GM12872 (cell line): ENCODE measurements at regions not wholly inside any gene's neighbourhood (a gene's known extent, or its start where the extent isn't known, plus 50 kb on each side); places are given as distances from the start of the nearest gene placed in this dataset.

ENCODE experiments used
- TF ChIP-seq, protein P1 (sequence below): IDR thresholded peaks from 3 replicates; pipeline ENCODE4 v1.5.1; 2011; ENCODE audit warnings: low read depth, mild to moderate bottlenecking, low read length, moderate library complexity; ENCODE audit not compliant: insufficient read depth

DNA sequence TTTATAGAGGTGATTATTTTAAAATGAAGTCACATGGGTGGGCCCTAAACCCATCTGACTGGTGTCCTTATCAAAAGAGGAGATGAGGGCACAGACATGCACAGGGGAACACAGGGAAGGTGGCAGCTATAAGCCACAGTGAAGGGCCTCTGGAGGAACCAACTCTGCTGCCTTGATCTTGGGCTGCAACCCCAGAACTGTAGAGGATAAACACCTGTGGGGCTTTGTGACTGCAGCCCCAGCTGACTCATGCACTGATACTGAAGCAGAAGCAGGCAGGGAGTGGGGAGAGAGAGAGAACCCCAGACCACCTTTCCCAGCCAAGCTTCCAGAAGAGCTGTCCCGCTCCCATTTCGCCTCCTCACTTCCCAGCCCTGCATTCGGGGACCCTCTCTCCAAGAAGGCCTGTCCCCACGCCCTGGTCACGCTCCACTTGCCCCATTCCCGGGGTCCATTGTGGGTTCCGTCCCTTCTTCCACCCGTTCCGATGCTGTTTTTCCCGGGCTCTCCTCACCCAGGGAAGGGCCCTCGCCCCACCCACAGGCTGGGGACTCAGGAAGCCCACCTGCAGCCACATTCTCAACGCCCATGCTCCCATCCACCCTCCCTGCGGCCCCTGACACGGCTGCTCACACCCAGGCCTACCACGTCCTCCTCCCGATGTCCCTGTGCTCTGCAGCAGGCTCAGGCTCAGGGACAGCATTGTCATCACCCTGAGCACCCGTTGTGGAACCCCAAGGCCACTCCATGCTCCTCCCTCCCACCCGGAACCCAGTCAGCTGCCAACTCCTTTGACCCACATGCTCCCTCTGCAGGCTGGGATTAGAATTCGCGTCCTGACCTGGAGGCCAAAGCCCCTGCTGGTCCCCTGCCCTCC lies 90.8 kb upstream of the SHANK2 start:
- TF ChIP-seq, protein P1, sequence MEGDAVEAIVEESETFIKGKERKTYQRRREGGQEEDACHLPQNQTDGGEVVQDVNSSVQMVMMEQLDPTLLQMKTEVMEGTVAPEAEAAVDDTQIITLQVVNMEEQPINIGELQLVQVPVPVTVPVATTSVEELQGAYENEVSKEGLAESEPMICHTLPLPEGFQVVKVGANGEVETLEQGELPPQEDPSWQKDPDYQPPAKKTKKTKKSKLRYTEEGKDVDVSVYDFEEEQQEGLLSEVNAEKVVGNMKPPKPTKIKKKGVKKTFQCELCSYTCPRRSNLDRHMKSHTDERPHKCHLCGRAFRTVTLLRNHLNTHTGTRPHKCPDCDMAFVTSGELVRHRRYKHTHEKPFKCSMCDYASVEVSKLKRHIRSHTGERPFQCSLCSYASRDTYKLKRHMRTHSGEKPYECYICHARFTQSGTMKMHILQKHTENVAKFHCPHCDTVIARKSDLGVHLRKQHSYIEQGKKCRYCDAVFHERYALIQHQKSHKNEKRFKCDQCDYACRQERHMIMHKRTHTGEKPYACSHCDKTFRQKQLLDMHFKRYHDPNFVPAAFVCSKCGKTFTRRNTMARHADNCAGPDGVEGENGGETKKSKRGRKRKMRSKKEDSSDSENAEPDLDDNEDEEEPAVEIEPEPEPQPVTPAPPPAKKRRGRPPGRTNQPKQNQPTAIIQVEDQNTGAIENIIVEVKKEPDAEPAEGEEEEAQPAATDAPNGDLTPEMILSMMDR, result peak; percentile 85

GRCh38 chr11:71342116-71342515 lies 89.7 kb upstream of the SHANK2 start:
- TF ChIP-seq, protein P1, result no peak

GRCh38 chr11:71341596-71341995 lies 89.2 kb upstream of the SHANK2 start:
- TF ChIP-seq, protein P1, result no peak

DNA sequence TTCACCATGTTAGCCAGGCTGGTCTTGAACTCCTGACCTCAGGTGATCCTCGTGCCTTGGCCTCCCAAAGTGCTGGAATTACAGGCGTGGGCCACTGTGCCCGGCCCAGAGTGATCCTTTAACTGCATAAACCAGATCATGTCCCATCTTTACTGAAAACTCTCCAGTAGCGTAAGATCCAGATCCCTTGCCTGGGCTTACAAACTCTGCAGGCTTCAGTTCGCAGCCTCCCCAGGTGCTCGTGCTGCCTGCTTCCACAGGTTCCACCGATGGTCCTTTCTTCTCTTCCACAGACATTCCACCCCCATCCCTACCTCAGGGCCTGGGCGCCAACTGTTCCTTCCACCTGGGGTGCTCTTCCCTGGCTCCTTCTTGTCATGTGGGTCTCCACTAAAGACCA lies 88.8 kb upstream of the SHANK2 start:
- TF ChIP-seq, protein P1, result no peak

GRCh38 chr11:71340086-71340606 lies 87.8 kb upstream of the SHANK2 start:
- TF ChIP-seq, protein P1, result no peak

- TF ChIP-seq, protein P1, result no peak
Observed at GRCh38 chr11:71339396-71339881, 87.1 kb upstream of the SHANK2 start.

DNA sequence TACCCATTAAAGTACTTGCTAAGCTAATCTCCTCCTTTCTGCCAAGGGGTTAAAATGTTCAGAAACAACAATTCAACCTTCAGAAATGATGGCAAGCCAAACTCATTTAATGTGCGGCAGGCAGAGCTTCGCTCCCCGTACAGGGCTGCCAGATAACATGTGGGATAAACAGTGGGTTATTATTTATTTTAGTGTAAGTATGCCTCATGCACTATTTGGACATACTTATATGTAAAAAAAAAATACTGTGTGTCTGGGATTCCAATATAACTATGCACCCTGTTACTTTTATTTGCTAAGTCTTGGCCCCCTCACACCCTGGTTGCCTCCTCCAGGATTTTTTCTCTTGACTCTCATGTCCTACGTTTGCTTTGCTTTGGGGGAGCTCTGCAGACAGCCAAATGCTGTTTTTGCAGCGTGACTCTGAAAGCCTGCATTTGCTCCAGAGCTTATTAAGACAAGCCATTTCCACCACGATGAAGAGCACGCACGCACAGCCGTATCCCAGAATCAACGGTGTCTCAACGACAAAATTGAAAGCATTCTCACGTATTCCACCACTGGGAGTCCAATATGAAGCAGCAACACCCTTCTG lies 86.5 kb upstream of the SHANK2 start:
- TF ChIP-seq, protein P1, result no peak
